Kidney (tissue), 13 donors: ENCODE measurements at regions not wholly inside any gene's neighbourhood (a gene's known extent, or its start where the extent isn't known, plus 50 kb on each side); places are given as distances from the start of the nearest gene placed in this dataset.

Experiments
- DNase-seq, 5 donors: peaks; one replicate each; pipeline ENCODE4 v3.0.0-alpha.2; 2013 to 2020
- FAIRE-seq: peaks from 2 replicates; lab custom pipeline; 2012; peaks lifted over from hg19 to GRCh38; lab: Jason Lieb, UNC
- H3K27ac ChIP-seq, 2 donors: one replicate each; pipeline ENCODE4 v1.7.0; 2013; ENCODE audit warnings: low read depth in 2 of 2, low read length in 2 of 2, inconsistent platforms in 1 of 2
- H3K27me3 ChIP-seq: one replicate; pipeline ENCODE4 v1.7.1; 2013; ENCODE audit warnings: low read length, inconsistent platforms; ENCODE audit not compliant: control insufficient read depth, insufficient read depth
- H3K36me3 ChIP-seq, 3 donors: one replicate each; pipeline versions ENCODE4 v1.7.0 to v1.7.1; 2013; ENCODE audit warnings: low read length in 3 of 3, control low read depth in 1 of 3, inconsistent platforms in 1 of 3; ENCODE audit not compliant: insufficient read depth in 3 of 3, control insufficient read depth in 2 of 3
- H3K4me1 ChIP-seq, 3 donors: one replicate each; pipeline versions ENCODE4 v1.7.0 to v1.7.1; 2013; ENCODE audit warnings: low read length in 3 of 3, inconsistent platforms in 1 of 3, low read depth in 1 of 3; ENCODE audit not compliant: control insufficient read depth in 2 of 3, insufficient read depth in 2 of 3
- H3K4me3 ChIP-seq, 3 donors: one replicate each; pipeline versions ENCODE4 v1.7.0 to v1.8.1; 2013; ENCODE audit warnings: low read length in 3 of 3, control low read depth in 1 of 3, inconsistent platforms in 1 of 3
- H3K9ac ChIP-seq, 3 donors: one replicate each; pipeline versions ENCODE4 v1.7.0 to v1.7.1; 2013; ENCODE audit warnings: low read length in 3 of 3, control low read depth in 1 of 3, inconsistent platforms in 1 of 3
- H3K9me3 ChIP-seq, 3 donors: one replicate each; pipeline versions ENCODE4 v1.7.0 to v1.7.1; 2013; ENCODE audit warnings: low read length in 3 of 3, control low read depth in 1 of 3, inconsistent platforms in 1 of 3; ENCODE audit not compliant: control insufficient read depth in 2 of 3, insufficient read depth in 1 of 3
- CTCF ChIP-seq: IDR thresholded peaks from 3 replicates; pipeline ENCODE4 v1.5.1; 2012; ENCODE audit warnings: mild to moderate bottlenecking, moderate library complexity, borderline replicate concordance; ENCODE audit not compliant: insufficient read depth; ENCODE audit errors: extremely low read depth
- intact Hi-C: fragments of 100-400 bp; cut with DNase I; formaldehyde crosslinking; loops from one replicate; pipeline ENCODE4 v1.11.1; 2022
- donor health status: control.
- donor health status: control.
- donor health status: control.
- donor health status: control.
- donor health status: control.
- donor health status: DM: yes; HTN: yes; CAD: no.
- donor health status: Normal renal cell carcinoma (clear cell type).

- intact Hi-C loops, result no loop called here
- peak in 4 of 5 donors; percentile 36 to 69 (median 55) for DNase-seq
- FAIRE-seq, result no peak
- Histone ChIP-seq H3K4me3 (peak overlapping the region in 2 of 3 donors; percentile 29 to 34), H3K27me3 (no peaks in the 10 kb centered on the region), H3K4me1 (no peaks in the 10 kb centered on the region), H3K27ac (no peak overlapping the region), H3K36me3 (no peaks in the 10 kb centered on the region), H3K9ac (no peak overlapping the region), H3K9me3 (no peaks in the 10 kb centered on the region)
- TF ChIP-seq CTCF, result no peak
Measured at GRCh38 chr7:56287429-56288138, 171.4 kb upstream of the NUPR2 start.

GRCh38 chr7:56256108-56256507 is 139.9 kb upstream of the NUPR2 start:
- Histone ChIP-seq H3K4me1 (no peaks in the 10 kb centered on the region), H3K4me3 (no peak overlapping the region), H3K36me3 (no peaks in the 10 kb centered on the region), H3K27me3 (no peaks in the 10 kb centered on the region), H3K9ac (no peak overlapping the region), H3K27ac (no peak overlapping the region), H3K9me3 (no peaks in the 10 kb centered on the region)
- no peak for DNase-seq
- no peak for TF ChIP-seq CTCF
- intact Hi-C loops, result no loop called here
- no peak for FAIRE-seq

GRCh38 chr7:56250135-56250534 is 133.9 kb upstream of the NUPR2 start:
- H3K36me3 ChIP-seq, result no peaks in the 10 kb centered on the region
- TF ChIP-seq CTCF, result no peak

More at GRCh38 chr7:56250135-56250534, 133.9 kb upstream of the NUPR2 start:
- intact Hi-C loops, result no loop called here
- Histone ChIP-seq H3K27me3 (no peaks in the 10 kb centered on the region), H3K27ac (no peak overlapping the region), H3K9me3 (no peaks in the 10 kb centered on the region), H3K4me1 (no peaks in the 10 kb centered on the region), H3K4me3 (no peak overlapping the region), H3K9ac (no peak overlapping the region)
- FAIRE-seq, result no peak
- no peak for DNase-seq
